ENCODE measurements at regions not wholly inside any gene's neighbourhood (a gene's known extent, or its start where the extent isn't known, plus 50 kb on each side); places are given as distances from the start of the nearest gene placed in this dataset.

DNA sequence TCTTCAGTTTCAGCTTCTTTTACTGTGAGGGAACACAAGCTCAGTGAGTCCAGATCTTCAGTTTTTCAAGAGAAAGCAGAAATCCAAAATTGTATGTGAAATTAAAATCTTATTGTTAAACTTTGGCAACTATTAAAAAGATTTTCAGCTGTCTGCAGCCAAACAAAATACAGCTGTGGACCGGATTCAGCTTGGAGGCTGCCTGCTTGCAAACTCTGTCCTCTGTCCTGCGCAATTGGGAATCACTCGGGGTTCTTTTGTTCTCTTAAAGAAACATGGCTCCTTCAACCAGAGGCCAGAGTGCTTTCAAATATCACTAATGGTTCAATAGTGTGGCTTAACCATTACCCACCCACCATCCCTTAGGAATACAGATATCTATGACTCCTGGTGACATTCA lies 201.2 kb downstream of the CHIC2 start:
- TF ChIP-seq, protein P1, sequence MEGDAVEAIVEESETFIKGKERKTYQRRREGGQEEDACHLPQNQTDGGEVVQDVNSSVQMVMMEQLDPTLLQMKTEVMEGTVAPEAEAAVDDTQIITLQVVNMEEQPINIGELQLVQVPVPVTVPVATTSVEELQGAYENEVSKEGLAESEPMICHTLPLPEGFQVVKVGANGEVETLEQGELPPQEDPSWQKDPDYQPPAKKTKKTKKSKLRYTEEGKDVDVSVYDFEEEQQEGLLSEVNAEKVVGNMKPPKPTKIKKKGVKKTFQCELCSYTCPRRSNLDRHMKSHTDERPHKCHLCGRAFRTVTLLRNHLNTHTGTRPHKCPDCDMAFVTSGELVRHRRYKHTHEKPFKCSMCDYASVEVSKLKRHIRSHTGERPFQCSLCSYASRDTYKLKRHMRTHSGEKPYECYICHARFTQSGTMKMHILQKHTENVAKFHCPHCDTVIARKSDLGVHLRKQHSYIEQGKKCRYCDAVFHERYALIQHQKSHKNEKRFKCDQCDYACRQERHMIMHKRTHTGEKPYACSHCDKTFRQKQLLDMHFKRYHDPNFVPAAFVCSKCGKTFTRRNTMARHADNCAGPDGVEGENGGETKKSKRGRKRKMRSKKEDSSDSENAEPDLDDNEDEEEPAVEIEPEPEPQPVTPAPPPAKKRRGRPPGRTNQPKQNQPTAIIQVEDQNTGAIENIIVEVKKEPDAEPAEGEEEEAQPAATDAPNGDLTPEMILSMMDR (IDR thresholded peaks at IDR 0.05; ENCODE audit: low read depth, low read length, missing control alignments): no peak
- no peak for DNase-seq (ENCODE audit: low read depth)
- H3K4me3 ChIP-seq (ENCODE audit: low read depth, low read length): no peak overlapping the region

DNA sequence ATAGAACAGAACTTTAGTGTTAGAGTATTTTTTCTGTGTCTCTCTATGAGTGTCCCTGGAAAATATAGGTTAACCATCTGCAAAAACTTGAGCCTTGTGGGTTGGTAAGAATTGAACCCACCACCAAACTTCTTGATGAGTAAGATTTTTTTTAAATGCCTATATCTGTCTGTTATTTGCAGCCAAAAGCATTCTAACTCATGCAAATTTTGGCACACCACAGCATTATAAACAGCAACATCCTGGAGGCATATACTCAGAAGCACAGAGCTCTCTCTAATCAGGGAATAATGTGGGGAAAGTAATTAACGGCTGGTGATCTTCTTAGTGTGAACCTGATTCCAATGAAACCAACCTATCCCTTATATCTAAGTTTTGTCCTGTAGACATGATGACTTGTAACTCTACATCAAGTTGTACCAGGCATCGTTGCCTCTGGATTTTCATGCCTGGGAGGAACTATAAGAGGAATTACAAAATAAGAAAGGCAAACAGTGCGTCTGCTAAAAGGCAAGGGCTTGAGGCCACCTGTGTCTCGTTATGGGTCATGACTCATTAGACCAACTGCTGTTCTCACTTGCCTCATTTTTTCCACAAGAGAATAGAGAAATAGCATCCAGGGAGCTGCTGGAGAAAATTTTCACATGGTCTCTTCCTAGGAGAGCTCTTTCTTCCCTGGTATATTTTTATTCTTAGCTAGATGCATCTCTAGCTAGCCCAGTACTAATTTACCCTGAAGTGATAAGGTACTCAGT lies 202.4 kb downstream of the CHIC2 start:
- TF ChIP-seq, protein P1 (IDR thresholded peaks at IDR 0.05; ENCODE audit: low read depth, low read length, missing control alignments): no peak
- DNase-seq (ENCODE audit: low read depth): no peak
- H3K4me3 ChIP-seq (ENCODE audit: low read depth, low read length): no peak overlapping the region

- TF ChIP-seq, protein P1 (IDR thresholded peaks at IDR 0.05; ENCODE audit: low read depth, low read length, missing control alignments): no peak
- no peak for DNase-seq (ENCODE audit: low read depth)
- H3K4me3 ChIP-seq (ENCODE audit: low read depth, low read length): no peak overlapping the region
These were observed 205.1 kb downstream of the CHIC2 start for GRCh38 chr4:53859305-53859704.

DNA sequence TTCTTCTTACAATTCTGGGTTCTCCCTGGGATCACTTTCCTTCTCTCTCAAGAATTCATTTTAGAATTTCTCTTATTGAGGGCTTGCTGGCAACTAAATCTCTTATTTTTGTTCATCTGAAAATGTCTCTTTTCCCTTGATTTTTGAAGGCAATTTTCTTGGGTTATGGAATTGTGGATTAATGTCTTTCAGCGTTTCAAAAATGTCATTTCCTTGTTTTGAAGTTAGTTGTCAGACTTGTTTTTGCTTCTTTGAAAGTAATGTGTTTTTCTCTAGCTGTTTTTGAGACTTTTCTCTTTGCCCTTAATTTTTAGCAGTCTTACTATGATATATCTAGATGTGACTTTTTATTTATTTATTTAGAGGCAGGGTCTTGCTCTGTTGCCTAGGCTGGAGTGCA lies 205.7 kb downstream of the CHIC2 start:
- H3K4me3 ChIP-seq (ENCODE audit: low read depth, low read length): no peak overlapping the region
- TF ChIP-seq, protein P1 (IDR thresholded peaks at IDR 0.05; ENCODE audit: low read depth, low read length, missing control alignments): no peak
- DNase-seq (ENCODE audit: low read depth): no peak

GRCh38 chr4:53855581-53856250 lies 208.7 kb downstream of the CHIC2 start:
- H3K4me3 ChIP-seq (ENCODE audit: low read depth, low read length): no peak overlapping the region
- no peak for DNase-seq (ENCODE audit: low read depth)
- TF ChIP-seq, protein P1 (IDR thresholded peaks at IDR 0.05; ENCODE audit: low read depth, low read length, missing control alignments): no peak

DNA sequence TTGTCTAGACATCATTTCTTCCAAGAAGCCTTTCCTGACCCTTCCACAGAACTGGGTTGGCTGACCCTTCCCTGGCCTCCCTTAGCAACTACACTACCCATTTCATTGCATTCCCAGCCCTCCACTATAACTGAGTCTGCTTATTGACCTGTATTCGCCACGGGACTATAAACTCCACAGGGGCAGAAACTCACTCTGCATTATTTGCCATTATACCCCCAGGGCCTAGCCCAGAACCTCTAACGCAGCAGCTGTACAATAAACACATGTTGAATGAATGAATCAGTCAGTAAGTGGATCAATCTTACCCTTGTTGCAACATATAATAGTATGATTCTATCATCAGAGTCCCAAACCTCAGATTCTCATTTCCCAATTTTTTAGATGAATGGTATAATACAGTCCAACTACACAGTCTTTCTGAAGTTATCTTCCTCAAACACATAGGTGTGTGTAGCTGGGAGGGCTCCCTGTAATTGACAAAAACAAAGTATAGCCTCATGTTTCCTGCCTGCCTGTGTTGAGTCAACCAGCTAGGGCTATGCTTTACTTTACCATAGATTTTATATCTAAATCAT lies 209.3 kb downstream of the CHIC2 start:
- TF ChIP-seq, protein P1 (IDR thresholded peaks at IDR 0.05; ENCODE audit: low read depth, low read length, missing control alignments): no peak
- DNase-seq (ENCODE audit: low read depth): no peak

More for the DNA sequence above, 209.3 kb downstream of the CHIC2 start:
- H3K4me3 ChIP-seq (ENCODE audit: low read depth, low read length): no peak overlapping the region
